Natural killer cell treated with Interleukin-12 subunit alpha and Interleukin-12 subunit beta and Interleukin-15 and Interleukin-18, amount 100 ng/mL, for 72 hours (primary cell): ENCODE measurements at regions not wholly inside any gene's neighbourhood (a gene's known extent, or its start where the extent isn't known, plus 50 kb on each side); places are given as distances from the start of the nearest gene placed in this dataset.
"Not testable (repeated sequence)": the region's sequence is repeated elsewhere in the genome, so short reads cannot be mapped to it uniquely, and the experiment has no call there.

Experiments used
- ATAC-seq, 2 donors: fragments of 150-1000 bp; cut with Tn5 transposase in 1 of 2; sonication (Bioruptor Pico), chemical (Tn5 transposase) in 1 of 2; 2 replicates each; pipeline ENCODE4 v1.10.0; 2021
- DNase-seq: peaks from one replicate; pipeline ENCODE4 v3.0.0; 2022; ENCODE audit warnings: low spot score
- H3K27ac Mint-ChIP-seq, 2 donors: 1 replicate in 1 of 2; 2 replicates in 1 of 2; pipeline ENCODE4 v1.8.0; 2022; ENCODE audit warnings: mixed read lengths in 2 of 2, mild to moderate bottlenecking in 1 of 2, moderate library complexity in 1 of 2
- H3K27me3 Mint-ChIP-seq, 2 donors: 1 replicate in 1 of 2; 2 replicates in 1 of 2; pipeline ENCODE4 v1.8.0; 2022; ENCODE audit warnings: mixed read lengths in 2 of 2
- H3K36me3 Mint-ChIP-seq: one replicate; pipeline ENCODE4 v1.8.0; 2022; ENCODE audit warnings: mixed read lengths
- H3K4me1 Mint-ChIP-seq, 2 donors: 1 replicate in 1 of 2; 2 replicates in 1 of 2; pipeline ENCODE4 v1.8.0; 2022; ENCODE audit warnings: low read depth in 2 of 2, mixed read lengths in 2 of 2, mild to moderate bottlenecking in 1 of 2
- H3K4me3 Mint-ChIP-seq: one replicate; pipeline ENCODE4 v1.8.0; 2022; ENCODE audit warnings: mixed read lengths
- H3K9me3 Mint-ChIP-seq: 2 replicates; pipeline ENCODE4 v1.8.0; 2022; ENCODE audit warnings: mixed read lengths

DNA sequence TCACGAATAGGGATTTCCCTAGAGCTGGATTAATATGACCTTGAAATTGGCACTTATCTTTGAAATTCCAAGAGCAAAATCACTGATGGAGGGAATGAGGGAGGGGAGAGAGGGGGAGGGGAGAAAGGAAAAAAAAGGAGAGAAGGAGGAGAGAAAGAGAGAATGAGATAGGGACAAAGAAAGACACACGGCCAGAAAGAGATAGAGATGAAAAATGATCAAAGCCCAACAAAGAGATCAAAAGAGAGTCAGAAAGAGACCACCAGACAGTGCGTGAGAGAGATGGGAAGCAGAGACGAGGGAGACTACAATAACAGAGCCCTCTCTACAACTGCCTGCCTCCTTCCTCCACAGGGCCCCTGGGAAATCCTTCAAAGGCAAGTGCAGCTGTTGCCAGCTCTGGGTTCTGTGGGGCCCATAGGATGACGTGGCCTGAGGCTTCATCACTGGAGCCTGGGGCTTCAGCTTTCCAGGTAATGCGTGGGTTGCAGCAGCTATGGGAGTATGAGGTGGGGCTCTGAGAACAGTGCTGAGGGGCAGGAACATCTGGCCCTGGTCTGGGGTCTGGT, 58.3 kb upstream of the SHB start:
- DNase-seq = no peak
- no peaks in the 10 kb centered on the region for H3K4me1 Mint-ChIP-seq
- H3K36me3 Mint-ChIP-seq = no peaks in the 10 kb centered on the region
- H3K9me3 Mint-ChIP-seq = no peaks in the 10 kb centered on the region
- no peak overlapping the region for H3K27ac Mint-ChIP-seq
- H3K4me3 Mint-ChIP-seq = no peak overlapping the region
- H3K27me3 Mint-ChIP-seq = peaks cover 21 to 30% of the 10 kb centered on the region in 2 donors
- ATAC-seq = no peak

DNA sequence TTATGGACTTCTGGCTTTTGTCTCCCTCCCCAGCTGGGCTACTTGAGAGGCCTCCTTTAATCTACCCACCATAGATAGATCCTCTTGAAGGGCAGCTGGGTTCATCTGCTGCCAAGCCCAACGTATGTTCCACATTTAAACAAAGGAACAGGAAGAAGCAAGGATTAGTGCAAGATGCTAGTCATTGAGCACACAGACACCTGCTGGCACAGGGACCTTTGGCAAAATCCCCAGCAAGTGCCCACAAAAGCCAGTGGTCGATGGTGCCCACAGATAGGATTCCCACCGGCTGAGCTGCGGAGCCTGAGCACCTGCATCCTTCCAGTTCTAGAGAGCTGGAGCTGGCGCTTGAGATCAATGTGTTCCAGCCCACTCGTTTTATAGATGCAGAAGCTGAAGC, 57.7 kb upstream of the SHB start:
- Mint-ChIP-seq H3K27me3 (peaks cover 21 to 30% of the 10 kb centered on the region in 2 donors), H3K4me1 (no peaks in the 10 kb centered on the region), H3K4me3 (no peak overlapping the region), H3K36me3 (no peaks in the 10 kb centered on the region), H3K9me3 (no peaks in the 10 kb centered on the region), H3K27ac (no peak overlapping the region)
- DNase-seq = no peak
- ATAC-seq = no peak

DNA sequence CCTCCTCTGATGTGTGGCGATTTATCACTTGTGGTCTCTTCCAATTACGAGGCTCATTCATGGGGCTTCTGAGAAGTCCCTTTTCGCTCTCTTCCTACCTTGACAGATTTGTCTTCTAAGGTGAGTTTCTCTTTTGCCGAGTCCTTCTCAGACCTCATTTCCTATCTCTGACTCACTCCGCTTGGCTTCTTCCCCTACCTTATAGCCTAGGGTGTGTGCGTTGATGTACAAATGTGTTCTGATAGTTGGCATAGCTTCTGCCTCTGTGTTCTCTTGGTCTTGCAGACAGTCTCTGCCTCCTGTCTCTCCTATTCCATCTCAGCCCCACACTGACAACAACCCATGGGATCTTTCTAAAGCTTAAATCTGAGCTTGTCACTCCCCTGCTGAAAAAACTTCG, 56.9 kb upstream of the SHB start:
- Mint-ChIP-seq H3K9me3 (no peaks in the 10 kb centered on the region), H3K27me3 (peaks cover 21 to 33% of the 10 kb centered on the region in 2 donors), H3K27ac (no peak overlapping the region)

DNA sequence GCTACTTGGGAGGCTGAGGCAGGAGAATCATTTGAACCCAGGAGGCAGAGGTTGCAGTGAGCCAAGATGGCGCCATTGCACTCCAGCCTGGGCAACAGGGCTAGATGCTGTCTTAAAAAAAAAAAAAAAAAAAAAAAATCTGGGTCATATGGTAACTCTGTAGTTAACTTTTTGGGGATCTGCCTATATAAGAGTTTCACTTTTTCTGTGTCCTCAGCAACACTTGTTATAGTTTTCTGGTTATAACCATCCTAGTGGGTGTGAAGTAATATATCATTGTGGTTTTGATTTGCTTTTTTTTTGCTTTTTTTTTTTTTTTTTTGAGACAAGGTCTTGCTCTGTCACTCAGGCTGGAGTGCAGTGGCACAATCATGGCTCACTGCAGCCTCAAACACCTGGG, 54.3 kb upstream of the SHB start:
- not testable (repeated sequence) for H3K4me1 Mint-ChIP-seq, H3K4me3 Mint-ChIP-seq, H3K27ac Mint-ChIP-seq, ATAC-seq, H3K36me3 Mint-ChIP-seq, DNase-seq, H3K9me3 Mint-ChIP-seq
- H3K27me3 Mint-ChIP-seq = peaks cover 35 to 54% of the 10 kb centered on the region in 2 donors

More for the DNA sequence above, 56.9 kb upstream of the SHB start:
- Mint-ChIP-seq H3K36me3 (no peaks in the 10 kb centered on the region), H3K4me3 (no peak overlapping the region), H3K4me1 (no peaks in the 10 kb centered on the region)
- DNase-seq = no peak
- no peak for ATAC-seq

DNA sequence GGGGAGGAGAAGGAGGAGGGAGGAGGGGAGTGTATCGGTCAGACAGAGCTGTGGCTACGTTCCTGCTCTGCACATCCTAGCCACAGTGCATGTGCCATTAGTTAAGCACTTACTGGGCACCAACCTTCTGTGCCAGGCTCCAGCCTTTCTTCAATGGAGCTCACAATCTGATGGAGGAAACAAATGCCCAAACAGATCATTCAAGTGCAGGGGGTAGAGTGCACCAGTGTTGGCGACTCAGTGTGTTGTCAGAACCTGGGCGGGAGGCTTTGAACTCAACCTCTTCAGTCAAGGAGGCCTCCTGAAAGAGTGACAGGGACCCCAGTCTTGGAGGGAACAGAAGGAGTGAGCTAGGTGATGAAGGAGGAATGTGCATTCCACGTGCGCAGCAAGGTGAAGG, 51.9 kb upstream of the SHB start:
- peaks cover 29 to 46% of the 10 kb centered on the region in 2 donors for H3K27me3 Mint-ChIP-seq
- no peak overlapping the region for H3K4me3 Mint-ChIP-seq
- H3K27ac Mint-ChIP-seq = no peak overlapping the region
- no peaks in the 10 kb centered on the region for H3K9me3 Mint-ChIP-seq
- H3K36me3 Mint-ChIP-seq = no peaks in the 10 kb centered on the region
- H3K4me1 Mint-ChIP-seq = no peaks in the 10 kb centered on the region
- ATAC-seq (no peak), DNase-seq (no peak)

DNA sequence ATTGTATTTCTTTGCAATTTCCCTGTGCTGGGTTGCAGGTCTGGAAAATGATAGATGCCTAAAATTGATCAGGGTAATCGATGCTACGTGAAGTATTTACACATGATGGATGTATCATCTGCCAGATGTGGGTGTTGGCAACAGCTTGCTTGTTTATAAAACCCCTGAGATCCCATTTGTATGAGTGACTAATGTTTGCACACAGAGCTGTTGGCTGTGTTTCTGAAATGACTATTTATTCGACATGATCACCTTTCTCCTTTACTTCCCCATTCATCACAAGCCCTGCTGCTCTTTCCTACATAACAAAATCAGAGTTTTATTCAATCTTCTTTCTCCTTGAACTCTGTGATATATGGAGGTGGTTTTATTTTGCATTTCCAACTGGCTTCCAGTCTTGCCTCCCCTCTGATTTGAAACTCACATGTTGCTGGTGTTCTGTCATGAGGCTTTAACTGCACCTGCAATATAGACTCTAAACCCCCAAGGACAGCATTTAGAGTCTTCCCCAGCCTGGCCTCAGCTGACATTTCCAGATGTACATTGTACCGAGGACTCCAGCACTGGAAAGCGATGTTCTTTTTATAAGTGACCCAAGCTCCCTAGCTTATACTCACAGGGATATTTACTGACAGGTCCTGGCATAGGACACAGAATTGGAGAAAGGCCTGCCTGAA, 50.7 kb upstream of the SHB start:
- ATAC-seq (no peak), DNase-seq (no peak)
- Mint-ChIP-seq H3K9me3 (no peaks in the 10 kb centered on the region), H3K4me3 (no peak overlapping the region), H3K27me3 (peaks cover 26 to 41% of the 10 kb centered on the region in 2 donors), H3K36me3 (no peaks in the 10 kb centered on the region), H3K27ac (no peak overlapping the region), H3K4me1 (no peaks in the 10 kb centered on the region)

DNA sequence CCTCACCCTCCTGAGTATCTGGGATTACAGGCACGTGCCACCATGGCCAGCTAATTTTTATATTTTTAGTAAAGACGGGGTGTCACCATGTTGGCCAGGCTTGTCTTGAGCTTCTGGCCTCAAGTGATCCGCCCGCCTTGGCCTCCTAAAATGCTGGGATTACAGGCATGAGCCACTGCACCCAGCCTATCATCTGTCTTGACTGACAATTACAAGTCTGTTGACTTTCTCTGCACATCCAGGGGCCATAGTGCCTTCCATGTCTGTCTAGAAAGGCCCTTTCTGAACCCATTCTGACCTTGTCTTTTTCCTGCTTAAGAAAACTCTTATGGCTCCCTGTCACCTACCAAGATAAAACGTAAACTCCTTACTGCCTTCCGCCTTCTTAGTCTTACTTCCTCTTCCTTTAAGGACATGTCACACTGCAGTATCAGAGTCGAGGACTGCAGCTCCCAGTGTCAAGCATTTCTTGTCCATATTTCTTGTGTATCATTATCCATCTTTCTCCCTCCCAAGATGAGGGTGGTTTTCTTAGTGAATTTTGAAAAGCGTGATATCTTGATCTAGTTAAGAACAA, 49.9 kb upstream of the SHB start:
- DNase-seq = no peak
- Mint-ChIP-seq H3K4me3 (no peak overlapping the region), H3K27me3 (peaks cover 24 to 37% of the 10 kb centered on the region in 2 donors), H3K9me3 (no peaks in the 10 kb centered on the region), H3K27ac (no peak overlapping the region), H3K36me3 (no peaks in the 10 kb centered on the region), H3K4me1 (no peaks in the 10 kb centered on the region)
- no peak for ATAC-seq
